Activated T-cell treated with anti-CD3 and anti-CD28 coated beads for 24 hours (primary cell): ENCODE measurements at regions not wholly inside any gene's neighbourhood (a gene's known extent, or its start where the extent isn't known, plus 50 kb on each side); places are given as distances from the start of the nearest gene placed in this dataset.
A peak's percentile ranks its signal among the peaks of the same experiment; 100 is the strongest.

Experiments
- DNase-seq: peaks from one replicate; pipeline ENCODE4 v3.0.0-alpha.2; 2020; ENCODE audit warnings: low read depth

DNA sequence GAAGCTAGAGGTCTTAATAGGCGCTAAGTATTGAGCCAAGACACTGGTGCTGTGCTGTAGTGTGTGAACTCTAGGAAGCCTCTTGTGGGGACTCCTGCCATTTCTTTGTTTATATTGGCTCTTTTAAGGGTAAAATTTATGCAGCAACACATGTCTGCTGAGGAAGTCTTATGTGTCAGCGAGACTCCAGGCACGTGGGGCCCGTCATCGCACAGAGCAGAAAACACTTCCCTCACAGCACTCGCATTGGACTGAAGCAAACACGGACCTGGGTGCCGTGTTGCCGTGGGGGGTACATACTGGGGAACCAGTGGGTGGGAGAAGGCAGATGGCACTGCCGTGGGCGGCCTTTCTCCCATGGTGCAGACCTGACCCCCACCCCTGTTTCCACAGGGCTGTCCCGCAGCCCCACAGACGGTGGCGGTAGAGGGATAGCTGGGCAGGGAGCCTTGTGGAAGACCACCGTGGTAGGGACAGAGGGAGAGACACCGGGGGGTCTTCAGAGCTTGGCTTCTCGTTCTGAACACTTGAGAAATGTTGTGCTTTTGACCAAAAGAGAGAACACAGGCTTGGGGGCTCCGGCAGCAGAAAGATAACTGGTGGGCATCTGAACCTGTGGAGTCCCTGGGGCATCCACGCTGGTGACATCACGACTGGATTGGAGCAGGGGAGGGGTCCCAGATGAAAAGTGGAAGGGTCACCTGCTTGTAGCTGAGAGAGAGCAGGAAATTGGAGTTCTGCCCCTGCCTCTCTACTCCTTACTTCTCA is 284.7 kb upstream of the SHH start:
- no peak for DNase-seq

DNA sequence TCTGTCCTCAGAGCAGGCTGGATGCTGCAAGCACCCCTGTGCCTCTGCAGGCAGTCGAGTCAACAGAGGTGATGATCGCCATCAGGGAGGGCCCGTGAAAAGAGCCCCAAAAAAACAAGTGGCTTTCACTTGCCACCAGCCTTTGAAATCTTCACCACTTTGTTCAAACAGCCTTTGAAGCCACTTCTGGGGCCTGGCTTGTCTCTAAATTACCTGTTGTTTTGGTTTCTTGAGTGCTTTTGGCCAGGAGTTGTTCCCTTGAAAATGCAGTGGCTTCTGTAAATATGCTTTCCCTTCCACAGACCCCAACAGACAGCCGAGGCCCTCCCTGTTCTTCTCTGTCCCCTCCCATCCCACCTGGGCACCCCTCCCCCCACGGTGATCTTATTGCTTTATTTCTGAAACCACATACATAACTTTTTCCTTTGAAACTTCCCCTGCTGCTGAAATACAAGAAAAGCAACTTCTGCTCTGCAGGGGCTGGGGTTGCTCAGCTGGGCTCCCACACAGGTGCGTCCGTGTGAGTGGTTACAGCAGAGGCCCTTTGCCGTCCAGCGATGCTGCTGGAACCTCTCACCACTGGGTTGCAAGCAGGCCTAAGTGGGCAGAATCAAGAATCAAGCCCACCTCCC is 283.8 kb upstream of the SHH start:
- DNase-seq = peak; percentile 6

DNA sequence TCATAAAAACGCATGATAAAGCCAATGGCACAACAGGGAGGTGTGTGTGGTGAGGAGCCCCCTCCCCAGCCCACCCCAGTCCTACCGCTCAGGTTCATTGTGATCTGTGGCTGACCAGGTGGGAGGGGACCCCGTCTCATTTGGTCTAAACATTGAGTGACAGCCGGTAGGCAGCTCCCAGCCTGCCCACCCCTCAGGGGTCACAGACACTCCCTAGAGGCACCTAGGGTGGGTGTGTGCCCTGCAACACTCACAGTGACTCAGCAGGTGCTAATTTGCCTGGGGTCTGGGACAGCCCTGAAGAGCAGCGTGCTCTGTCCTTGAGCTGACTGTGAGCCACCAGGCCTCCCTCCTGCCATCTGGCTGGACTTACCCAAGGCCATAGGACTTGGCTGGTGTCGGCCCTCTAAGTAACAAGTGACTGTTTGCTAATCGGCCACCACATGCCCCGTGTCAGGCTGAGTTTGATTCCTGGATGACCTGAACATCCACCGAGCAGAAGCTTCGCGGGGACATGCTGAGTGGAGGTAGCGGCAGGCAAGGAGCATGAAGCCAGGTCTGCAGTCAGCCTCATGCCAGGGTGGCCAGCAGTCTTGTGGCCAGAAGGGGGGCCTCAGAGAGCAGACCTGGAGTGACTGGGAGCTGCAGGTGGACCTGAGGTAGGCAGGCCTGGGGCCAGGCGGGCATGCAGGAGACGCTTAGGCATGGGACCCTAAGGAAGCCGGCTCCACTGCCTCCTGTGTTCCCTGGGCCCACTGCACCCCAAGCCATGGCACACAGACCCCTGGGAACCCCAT is 282.3 kb upstream of the SHH start:
- no peak for DNase-seq

GRCh38 chr7:156092307-156092706 is 280.0 kb upstream of the SHH start:
- DNase-seq = no peak

GRCh38 chr7:156091519-156092080 is 279.3 kb upstream of the SHH start:
- DNase-seq = no peak

DNA sequence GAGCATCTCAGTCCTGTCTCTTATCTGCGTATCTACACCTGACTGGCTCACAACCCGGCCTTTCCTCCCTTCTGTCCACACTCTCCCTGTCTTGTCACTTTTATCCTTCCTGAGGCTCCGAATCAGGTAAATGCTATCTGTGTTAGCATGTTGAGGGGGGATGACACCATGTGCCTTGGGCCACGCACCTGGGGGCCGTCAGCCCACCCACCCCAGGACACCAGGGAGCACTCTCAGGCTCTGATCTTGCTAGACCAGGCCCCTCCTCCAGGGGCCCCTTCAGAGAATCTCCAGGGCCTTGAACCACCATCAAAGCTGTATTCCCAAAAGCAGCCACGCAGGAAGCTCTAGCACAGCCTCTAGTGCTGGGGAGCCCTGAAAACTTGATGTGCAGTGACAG is 278.7 kb upstream of the SHH start:
- DNase-seq = no peak

GRCh38 chr7:156089222-156089621 is 277.0 kb upstream of the SHH start:
- no peak for DNase-seq

- no peak for DNase-seq
Measured at GRCh38 chr7:156088115-156088514, 275.9 kb upstream of the SHH start.

GRCh38 chr7:156082048-156083040 is 270.1 kb upstream of the SHH start:
- no peak for DNase-seq

DNA sequence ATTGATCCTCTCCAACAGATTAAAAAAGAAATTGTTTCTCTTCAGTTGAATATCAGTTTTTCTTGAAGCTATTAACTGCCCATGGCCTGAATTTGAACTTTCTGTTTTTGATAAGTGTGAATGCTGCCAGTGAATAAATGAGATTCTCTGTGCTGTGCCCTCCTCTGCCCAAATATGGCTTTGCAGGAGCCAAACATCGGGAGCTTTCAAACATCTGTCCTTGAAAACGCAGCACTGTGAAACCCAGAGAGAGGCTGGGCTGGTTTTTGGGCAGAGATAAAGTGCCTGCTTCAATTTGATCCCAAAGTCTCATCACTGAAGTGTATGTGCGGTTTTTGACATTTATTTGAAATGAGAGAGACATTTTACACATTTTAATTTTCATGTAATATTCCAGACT is 268.3 kb upstream of the SHH start:
- DNase-seq = no peak

DNA sequence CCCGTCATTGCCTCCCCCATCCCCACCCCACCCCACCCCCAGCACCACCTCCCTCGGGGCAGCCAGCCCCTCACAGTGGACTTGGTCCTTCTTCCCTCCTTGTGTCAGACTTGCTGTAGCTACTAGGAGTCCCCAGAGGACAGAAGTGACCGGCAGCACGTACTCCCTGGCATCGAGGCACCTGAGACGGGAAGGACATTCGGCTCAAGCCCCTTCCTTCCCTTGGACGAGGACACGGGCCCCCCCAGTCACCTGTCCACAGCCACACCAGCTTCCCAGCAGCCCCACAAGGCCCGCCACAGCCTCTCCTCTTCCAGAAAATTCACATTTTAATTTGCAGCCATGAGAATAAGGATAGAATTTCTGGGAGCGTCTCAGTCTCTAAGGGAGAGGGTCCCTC is 267.8 kb upstream of the SHH start:
- DNase-seq = no peak

GRCh38 chr7:156079156-156079555 is 266.9 kb upstream of the SHH start:
- no peak for DNase-seq

- no peak for DNase-seq
Measured at GRCh38 chr7:156074982-156075615, 262.8 kb upstream of the SHH start.

GRCh38 chr7:156074084-156074483 is 261.8 kb upstream of the SHH start:
- no peak for DNase-seq

- DNase-seq = no peak
Measured at GRCh38 chr7:156073366-156074052, 261.2 kb upstream of the SHH start.

DNA sequence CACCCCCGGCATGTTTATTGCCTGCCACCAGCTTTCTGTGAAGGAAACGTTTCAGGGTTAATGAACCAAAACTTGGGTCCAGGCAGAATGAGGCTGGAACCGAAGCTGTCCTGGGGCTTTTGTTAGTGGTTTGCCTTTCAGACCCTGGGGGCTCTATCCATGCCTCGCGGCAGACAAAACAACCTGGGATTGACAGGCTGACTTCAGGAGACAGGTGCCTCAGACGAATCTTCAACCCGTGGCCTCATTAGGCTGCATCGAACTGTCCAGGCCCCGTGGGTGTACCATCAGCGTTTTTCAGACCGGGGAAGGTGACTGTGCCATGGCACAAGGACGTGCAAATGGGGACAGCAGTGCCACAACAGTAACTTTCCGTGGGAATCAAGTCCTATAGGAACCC is 259.3 kb upstream of the SHH start:
- no peak for DNase-seq

DNA sequence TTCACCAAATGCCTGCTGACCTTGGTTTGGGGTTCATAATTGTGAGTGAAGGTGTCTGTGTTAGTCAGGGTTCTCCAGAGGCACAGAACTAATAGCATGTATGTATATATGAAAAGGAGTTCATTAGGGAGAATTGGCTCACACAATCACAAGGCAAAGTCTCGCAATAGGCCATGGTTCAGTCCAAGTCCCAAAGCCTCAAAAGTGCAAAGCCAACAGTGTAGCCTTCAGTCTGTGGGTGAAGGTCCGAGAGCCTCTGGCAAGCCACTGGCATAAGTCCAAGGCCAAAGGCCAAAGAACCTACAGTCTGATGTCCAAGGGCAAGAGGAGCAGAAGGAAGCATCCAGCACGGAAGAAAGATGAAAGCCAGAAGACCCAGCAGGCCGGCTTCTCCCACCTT is 257.6 kb upstream of the SHH start:
- DNase-seq = no peak

GRCh38 chr7:156067156-156067555 is 254.9 kb upstream of the SHH start:
- no peak for DNase-seq

DNA sequence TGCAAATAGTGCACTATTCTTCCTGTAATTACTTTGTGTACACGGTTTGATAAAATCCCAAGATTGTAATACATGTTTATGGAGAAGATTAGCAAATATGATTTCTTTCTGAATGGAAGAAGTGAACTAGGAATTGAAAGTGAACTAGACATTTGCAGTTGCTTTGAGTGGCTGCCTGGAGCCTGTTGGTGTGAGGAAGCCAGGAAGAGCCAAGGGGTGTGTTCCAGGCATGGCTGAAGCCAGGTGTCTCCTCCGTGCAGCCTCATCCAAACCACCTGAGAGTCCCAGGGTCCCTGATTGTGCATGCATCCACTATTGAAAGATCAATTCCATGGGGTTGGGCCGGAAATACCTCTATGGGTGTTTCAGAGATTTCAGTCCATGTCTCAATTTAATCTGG is 253.1 kb upstream of the SHH start:
- no peak for DNase-seq

DNA sequence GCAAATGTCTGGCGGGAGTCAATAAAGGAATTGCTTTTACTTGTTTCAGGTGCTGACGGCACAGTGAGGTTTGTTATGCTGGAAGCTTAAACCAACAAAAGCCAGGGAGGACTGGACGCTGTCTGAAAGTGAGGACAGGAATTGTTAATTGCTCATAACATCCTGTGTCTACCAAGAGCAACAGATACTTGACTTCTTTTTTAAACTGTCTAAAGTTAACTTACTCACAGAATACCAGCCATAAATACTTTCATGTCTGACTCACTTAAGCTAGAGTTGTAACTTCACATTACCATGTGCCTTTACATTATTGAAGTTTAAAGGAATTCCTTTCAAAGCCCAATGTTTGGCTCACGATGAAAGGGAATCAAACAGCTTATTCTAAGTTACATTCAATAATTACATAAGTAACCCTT is 252.7 kb upstream of the SHH start:
- no peak for DNase-seq
